OCI-LY1 (cell line): ENCODE measurements at regions not wholly inside any gene's neighbourhood (a gene's known extent, or its start where the extent isn't known, plus 50 kb on each side); places are given as distances from the start of the nearest gene placed in this dataset.

ENCODE experiments used
- H2AFZ ChIP-seq: fragments of 200-600 bp; sonication (generic), shearing (Covaris generic); 2 replicates; pipeline ENCODE4 v1.6.0; 2014; ENCODE audit warnings: antibody characterized with exemption, mild to moderate bottlenecking, low read length
- H3F3A ChIP-seq: fragments of 200-600 bp; sonication (generic), shearing (Covaris generic); 2 replicates; pipeline ENCODE4 v1.6.0; 2014; ENCODE audit warnings: mild to moderate bottlenecking, antibody characterized with exemption, low read length, moderate library complexity; ENCODE audit not compliant: insufficient read depth
- H3K27ac ChIP-seq: fragments of 200-600 bp; sonication (generic); 2 replicates; pipeline ENCODE4 v1.5.1; 2014; ENCODE audit warnings: low read length, mixed run types, mild to moderate bottlenecking, low read depth; ENCODE audit not compliant: poor library complexity, severe bottlenecking
- H3K27me3 ChIP-seq: fragments of 200-600 bp; sonication (generic); 2 replicates; pipeline ENCODE4 v1.6.0; 2014; ENCODE audit warnings: antibody characterized with exemption, mild to moderate bottlenecking, low read length, moderate library complexity; ENCODE audit not compliant: insufficient read depth
- H3K36me3 ChIP-seq: fragments of 200-600 bp; sonication (generic); 2 replicates; pipeline ENCODE4 v1.6.1; 2014; ENCODE audit warnings: mild to moderate bottlenecking, antibody characterized with exemption, low read length, moderate library complexity, mixed read lengths; ENCODE audit not compliant: insufficient read depth
- H3K4me1 ChIP-seq: fragments of 200-600 bp; sonication (generic); 2 replicates; pipeline ENCODE4 v1.5.1; 2014; ENCODE audit warnings: mild to moderate bottlenecking, low read length, moderate library complexity; ENCODE audit not compliant: insufficient read depth, severe bottlenecking
- H3K4me2 ChIP-seq: fragments of 200-600 bp; sonication (generic), shearing (Covaris generic); 2 replicates; pipeline ENCODE4 v1.6.1; 2014; ENCODE audit warnings: low read length
- H3K4me3 ChIP-seq: fragments of 200-600 bp; sonication (generic); 2 replicates; pipeline ENCODE4 v1.5.1; 2014; ENCODE audit warnings: low read length, low read depth, mild to moderate bottlenecking, mixed read lengths; ENCODE audit not compliant: poor library complexity, severe bottlenecking
- H3K79me2 ChIP-seq: fragments of 200-600 bp; shearing (Covaris generic); 2 replicates; pipeline ENCODE4 v1.6.1; 2016; ENCODE audit warnings: mixed run types, low read length, mixed read lengths; ENCODE audit not compliant: insufficient read depth
- H3K9ac ChIP-seq: fragments of 200-600 bp; sonication (generic), shearing (Covaris generic); 2 replicates; pipeline ENCODE4 v1.6.1; 2014; ENCODE audit warnings: mild to moderate bottlenecking, low read length, mixed read lengths
- H3K9me2 ChIP-seq: fragments of 200-600 bp; sonication (generic), shearing (Covaris generic); 2 replicates; pipeline ENCODE4 v1.6.1; 2014; ENCODE audit warnings: low read depth, mild to moderate bottlenecking, low read length, mixed read lengths
- H3K9me3 ChIP-seq: fragments of 200-600 bp; shearing (Covaris generic); 2 replicates; pipeline ENCODE4 v1.6.1; 2014; ENCODE audit warnings: low read length, mixed read lengths
- H4K20me1 ChIP-seq: fragments of 200-600 bp; sonication (generic), shearing (Covaris generic); 2 replicates; pipeline ENCODE4 v1.6.0; 2016; ENCODE audit warnings: mild to moderate bottlenecking, low read length; ENCODE audit not compliant: insufficient read depth
- EZH2 ChIP-seq: fragments of 200-600 bp; sonication (generic), shearing (Covaris generic); IDR thresholded peaks from 2 replicates; pipeline ENCODE4 v1.8.0; 2017; ENCODE audit warnings: borderline replicate concordance, mixed run types, mild to moderate bottlenecking, antibody characterized with exemption, low read length, moderate library complexity, mixed read lengths
- TF ChIP-seq, protein P1 (sequence below): fragments of 200-600 bp; sonication (generic), shearing (Covaris generic); IDR thresholded peaks from 2 replicates; pipeline ENCODE4 v1.5.1; 2017; ENCODE audit warnings: mild to moderate bottlenecking, antibody characterized with exemption, low read length, moderate library complexity, mixed read lengths

- Histone ChIP-seq H3K4me3 (no peak overlapping the region), H3K9ac (no peak overlapping the region), H3K4me1 (no peaks in the 10 kb centered on the region), H3K9me2 (no peaks in the 10 kb centered on the region), H3F3A (no peaks in the 10 kb centered on the region), H3K9me3 (no peaks in the 10 kb centered on the region), H3K36me3 (no peaks in the 10 kb centered on the region), H3K4me2 (no peak overlapping the region), H3K79me2 (no peaks in the 10 kb centered on the region), H4K20me1 (no peaks in the 10 kb centered on the region), H2AFZ (no peak overlapping the region), H3K27ac (no peak overlapping the region), H3K27me3 (no peaks in the 10 kb centered on the region)
- no peak for TF ChIP-seq EZH2
- TF ChIP-seq, protein P1, sequence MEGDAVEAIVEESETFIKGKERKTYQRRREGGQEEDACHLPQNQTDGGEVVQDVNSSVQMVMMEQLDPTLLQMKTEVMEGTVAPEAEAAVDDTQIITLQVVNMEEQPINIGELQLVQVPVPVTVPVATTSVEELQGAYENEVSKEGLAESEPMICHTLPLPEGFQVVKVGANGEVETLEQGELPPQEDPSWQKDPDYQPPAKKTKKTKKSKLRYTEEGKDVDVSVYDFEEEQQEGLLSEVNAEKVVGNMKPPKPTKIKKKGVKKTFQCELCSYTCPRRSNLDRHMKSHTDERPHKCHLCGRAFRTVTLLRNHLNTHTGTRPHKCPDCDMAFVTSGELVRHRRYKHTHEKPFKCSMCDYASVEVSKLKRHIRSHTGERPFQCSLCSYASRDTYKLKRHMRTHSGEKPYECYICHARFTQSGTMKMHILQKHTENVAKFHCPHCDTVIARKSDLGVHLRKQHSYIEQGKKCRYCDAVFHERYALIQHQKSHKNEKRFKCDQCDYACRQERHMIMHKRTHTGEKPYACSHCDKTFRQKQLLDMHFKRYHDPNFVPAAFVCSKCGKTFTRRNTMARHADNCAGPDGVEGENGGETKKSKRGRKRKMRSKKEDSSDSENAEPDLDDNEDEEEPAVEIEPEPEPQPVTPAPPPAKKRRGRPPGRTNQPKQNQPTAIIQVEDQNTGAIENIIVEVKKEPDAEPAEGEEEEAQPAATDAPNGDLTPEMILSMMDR = no peak
These were observed 2413.8 kb upstream of the RAG2 start for GRCh38 chr11:39011797-39012196.

GRCh38 chr11:38990841-38991240 is 2392.8 kb upstream of the RAG2 start:
- TF ChIP-seq, protein P1 = no peak
- TF ChIP-seq EZH2 = no peak
- H3K79me2 ChIP-seq = no peaks in the 10 kb centered on the region

DNA sequence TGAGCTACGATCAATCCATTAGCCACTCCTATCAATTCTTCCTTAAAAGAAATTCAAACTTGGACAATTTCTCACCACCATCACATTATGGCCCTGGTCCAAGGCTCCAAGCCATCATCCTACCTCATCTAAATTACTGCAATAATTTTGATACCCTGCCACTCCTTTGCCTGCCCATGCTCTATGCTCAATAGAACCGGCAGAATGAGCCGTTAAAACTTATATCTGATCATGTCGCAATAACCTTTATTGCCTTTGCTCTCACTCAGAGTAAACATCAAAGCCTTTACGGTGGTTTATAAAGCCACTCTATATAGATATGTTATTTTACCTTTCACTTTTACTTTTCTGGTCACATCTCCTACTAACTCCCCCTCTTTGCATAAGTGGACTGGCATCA is 2392.1 kb upstream of the RAG2 start:
- Histone ChIP-seq H2AFZ (no peak overlapping the region), H3F3A (no peaks in the 10 kb centered on the region)
- TF ChIP-seq, protein P1 = no peak

More at GRCh38 chr11:38990841-38991240, 2392.8 kb upstream of the RAG2 start:
- Histone ChIP-seq H3K27me3 (no peaks in the 10 kb centered on the region), H3K36me3 (no peaks in the 10 kb centered on the region), H3K27ac (no peak overlapping the region), H3F3A (no peaks in the 10 kb centered on the region), H2AFZ (no peak overlapping the region), H3K9ac (no peak overlapping the region), H3K9me3 (no peaks in the 10 kb centered on the region), H3K4me3 (no peak overlapping the region), H3K4me1 (no peaks in the 10 kb centered on the region), H3K4me2 (no peak overlapping the region), H4K20me1 (no peaks in the 10 kb centered on the region), H3K9me2 (no peaks in the 10 kb centered on the region)

More for the DNA sequence above, 2392.1 kb upstream of the RAG2 start:
- Histone ChIP-seq H3K9me2 (no peaks in the 10 kb centered on the region), H3K36me3 (no peaks in the 10 kb centered on the region), H3K4me2 (no peak overlapping the region), H4K20me1 (no peaks in the 10 kb centered on the region), H3K27ac (no peak overlapping the region), H3K9me3 (no peaks in the 10 kb centered on the region), H3K4me3 (no peak overlapping the region), H3K4me1 (no peaks in the 10 kb centered on the region), H3K27me3 (no peaks in the 10 kb centered on the region), H3K9ac (no peak overlapping the region), H3K79me2 (no peaks in the 10 kb centered on the region)
